ENCODE measurements at regions not wholly inside any gene's neighbourhood (a gene's known extent, or its start where the extent isn't known, plus 50 kb on each side); places are given as distances from the start of the nearest gene placed in this dataset.

DNA sequence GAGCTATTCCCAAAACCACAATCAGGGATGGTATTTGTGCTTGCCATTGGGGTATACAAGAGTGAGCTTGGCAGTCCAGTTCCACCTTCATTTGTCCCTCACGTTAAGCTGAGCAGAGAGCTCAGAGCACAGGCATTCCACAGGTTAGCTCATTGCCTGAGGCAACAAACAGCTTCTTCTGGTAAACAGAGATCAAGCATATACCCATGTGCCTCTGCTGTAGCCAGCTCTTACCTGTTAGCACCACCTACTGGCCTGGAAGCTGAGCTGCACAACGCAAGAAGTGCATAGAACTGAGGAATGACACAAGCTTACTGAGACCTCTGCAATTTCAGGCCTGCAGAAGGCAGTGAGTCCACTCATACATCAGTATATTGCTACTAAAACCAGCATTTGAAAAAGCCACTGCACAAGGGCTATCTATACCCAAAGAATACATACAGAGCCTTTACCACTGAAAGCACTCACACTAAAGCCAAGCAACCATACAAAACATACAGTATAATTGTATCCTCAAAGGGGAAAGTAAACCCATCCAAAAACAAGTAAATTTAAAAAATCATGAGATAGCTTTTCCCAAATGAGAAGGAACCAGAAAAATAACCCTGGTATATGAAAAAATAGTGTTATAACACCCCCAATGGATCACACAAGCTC, 258.3 kb upstream of the GABRA2 start:
- no peaks in the 10 kb centered on the region for H3K9me3 ChIP-seq (ENCODE audit: low read depth)
- H4K20me1 ChIP-seq (ENCODE audit: insufficient read depth, poor library complexity, severe bottlenecking), result no peaks in the 10 kb centered on the region
- no peaks in the 10 kb centered on the region for H3K36me3 ChIP-seq (replicated peaks; ENCODE audit: insufficient read depth, low read depth)
- no peaks in the 10 kb centered on the region for H3K9me2 ChIP-seq (replicated peaks; ENCODE audit: insufficient read depth)
- TF ChIP-seq CTCF (IDR thresholded peaks at IDR 0.05; ENCODE audit: poor library complexity) (peak; percentile 58), EZH2 (IDR thresholded peaks at IDR 0.05; ENCODE audit: borderline replicate concordance) (no peak)
- H3K79me2 ChIP-seq, result no peaks in the 10 kb centered on the region
- H3K4me1 ChIP-seq (ENCODE audit: insufficient read depth), result no peaks in the 10 kb centered on the region
- H3K27ac ChIP-seq, result no peak overlapping the region
- DNase-seq (ENCODE audit: low spot score), result peak; percentile 68
- H2AFZ ChIP-seq, result no peak overlapping the region
- H3K27me3 ChIP-seq, result no peaks in the 10 kb centered on the region
- 3% methylated on average over 2 of the region's 2 CpGs for WGBS (ENCODE audit: low lambda C conversion rate, missing lambda C conversion rate)
- H3K4me3 ChIP-seq, result no peak overlapping the region
- H3K4me2 ChIP-seq, result no peak overlapping the region

DNA sequence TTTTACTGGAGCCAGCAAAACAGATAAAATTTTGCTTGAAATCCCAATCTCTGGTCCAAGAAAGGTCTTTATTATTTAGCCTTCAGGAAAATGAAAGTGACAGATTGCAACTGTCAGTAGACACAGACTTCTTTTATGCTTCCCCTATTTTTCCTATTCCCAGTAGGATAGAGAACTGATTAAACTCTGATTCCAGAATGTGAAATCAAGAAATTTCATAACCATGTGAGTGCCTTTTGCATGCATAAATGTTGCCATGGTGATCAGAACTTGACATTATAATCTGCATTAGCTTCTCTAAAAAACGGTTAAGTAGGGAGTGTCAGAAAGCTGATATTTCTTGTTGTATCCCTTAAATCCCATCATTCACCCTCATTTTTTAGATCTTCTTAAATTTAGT, 255.2 kb upstream of the GABRA2 start:
- H2AFZ ChIP-seq, result no peak overlapping the region
- H4K20me1 ChIP-seq (ENCODE audit: insufficient read depth, poor library complexity, severe bottlenecking), result no peaks in the 10 kb centered on the region
- H3K9me3 ChIP-seq (ENCODE audit: low read depth), result no peaks in the 10 kb centered on the region
- no peaks in the 10 kb centered on the region for H3K79me2 ChIP-seq
- TF ChIP-seq CTCF (IDR thresholded peaks at IDR 0.05; ENCODE audit: poor library complexity) (no peak), EZH2 (IDR thresholded peaks at IDR 0.05; ENCODE audit: borderline replicate concordance) (no peak), EZH2phosphoT487 (IDR thresholded peaks at IDR 0.05; ENCODE audit: low read depth, severe bottlenecking, unreplicated experiment) (no peak)
- 74% methylated on average over 1 of the region's 1 CpG for WGBS (ENCODE audit: low lambda C conversion rate, missing lambda C conversion rate)
- H3K36me3 ChIP-seq (replicated peaks; ENCODE audit: insufficient read depth, low read depth), result no peaks in the 10 kb centered on the region
- no peaks in the 10 kb centered on the region for H3K27me3 ChIP-seq
- H3K27ac ChIP-seq, result no peak overlapping the region
- no peak overlapping the region for H3K4me2 ChIP-seq
- no peak overlapping the region for H3K4me3 ChIP-seq
- no peaks in the 10 kb centered on the region for H3K4me1 ChIP-seq (ENCODE audit: insufficient read depth)
- no peak for DNase-seq (ENCODE audit: low spot score)
- H3K9me2 ChIP-seq (replicated peaks; ENCODE audit: insufficient read depth), result no peaks in the 10 kb centered on the region

Data from hepatocyte (in vitro differentiated cells).